SK-N-SH (cell line): ENCODE measurements at regions not wholly inside any gene's neighbourhood (a gene's known extent, or its start where the extent isn't known, plus 50 kb on each side); places are given as distances from the start of the nearest gene placed in this dataset.

ENCODE experiments used
- CTCF ChIA-PET: fragments of 300-600, 350-600 bp; formaldehyde crosslinking; extraction: SDS; loops from one replicate; lab custom pipeline; 2021; lab: Yijun Ruan, JAX
- POLR2A ChIA-PET: fragments of 350-600 bp; sonication (Branson Sonifier 250); formaldehyde crosslinking; extraction: SDS; loops from one replicate; lab custom pipeline; 2020; ENCODE audit warnings: antibody characterized with exemption, inconsistent platforms; lab: Yijun Ruan, JAX
- DNase-seq: peaks from one replicate; pipeline ENCODE4 v3.0.0; 2012
- H2AFZ ChIP-seq: fragments of 200-600 bp; sonication (generic); 2 replicates; pipeline ENCODE4 v1.8.1; 2016; ENCODE audit warnings: antibody characterized with exemption, mild to moderate bottlenecking, low read depth
- H3F3A ChIP-seq: fragments of 200-600 bp; sonication (generic); replicated peaks from 2 replicates; pipeline ENCODE3; 2016; ENCODE audit warnings: antibody characterized with exemption, mild to moderate bottlenecking; ENCODE audit not compliant: insufficient read depth
- H3K27ac ChIP-seq, 2 experiments: fragments of 200-500 bp in 1 of 2; fragments of 200-600 bp in 1 of 2; sonication (Bioruptor generic) in 1 of 2; sonication (generic), shearing (Covaris generic) in 1 of 2; 2 replicates each; pipeline versions ENCODE4 v1.5.1 to v1.6.1; 2014 to 2016; ENCODE audit warnings: low read depth in 2 of 2, inconsistent platforms in 1 of 2, low read length in 1 of 2, mild to moderate bottlenecking in 1 of 2, mixed read lengths in 1 of 2
- H3K27me3 ChIP-seq: fragments of 200-600 bp; sonication (generic), shearing (Covaris generic); 2 replicates; pipeline ENCODE4 v1.6.1; 2016; ENCODE audit warnings: mixed run types; ENCODE audit not compliant: insufficient read depth
- H3K36me3 ChIP-seq, 2 experiments: fragments of 200-500 bp in 1 of 2; fragments of 200-600 bp in 1 of 2; sonication (Bioruptor generic) in 1 of 2; sonication (generic) in 1 of 2; replicated peaks in 1 of 2; 2 replicates each; pipeline versions ENCODE3 to v1.5.1; 2014 to 2016; ENCODE audit warnings: low read length in 1 of 2, mild to moderate bottlenecking in 1 of 2; ENCODE audit not compliant: insufficient read depth in 2 of 2, control insufficient read depth in 1 of 2
- H3K4me1 ChIP-seq, 2 experiments: fragments of 200-500 bp in 1 of 2; fragments of 200-600 bp in 1 of 2; sonication (Bioruptor generic) in 1 of 2; sonication (generic), shearing (Covaris generic) in 1 of 2; 2 replicates each; pipeline versions ENCODE4 v1.5.1 to v1.6.1; 2014 to 2016; ENCODE audit warnings: low read depth in 1 of 2, low read length in 1 of 2, mixed run types in 1 of 2; ENCODE audit not compliant: insufficient read depth in 2 of 2, control insufficient read depth in 1 of 2
- H3K4me2 ChIP-seq: fragments of 200-600 bp; sonication (generic), shearing (Covaris generic); 2 replicates; pipeline ENCODE4 v1.6.1; 2017; ENCODE audit warnings: mixed run types
- H3K4me3 ChIP-seq, 2 experiments: fragments of 200-500 bp in 1 of 2; fragments of 200-600 bp in 1 of 2; sonication (Bioruptor generic) in 1 of 2; sonication (generic), shearing (Covaris generic) in 1 of 2; 2 replicates each; pipeline versions ENCODE4 v1.5.1 to v1.8.1; 2014 to 2016; ENCODE audit warnings: low read depth in 2 of 2, inconsistent platforms in 1 of 2, low read length in 1 of 2, mild to moderate bottlenecking in 1 of 2, mixed read lengths in 1 of 2, moderate library complexity in 1 of 2
- H3K79me2 ChIP-seq: fragments of 200-600 bp; sonication (generic); 2 replicates; pipeline ENCODE4 v1.8.1; 2017; ENCODE audit warnings: mild to moderate bottlenecking; ENCODE audit not compliant: insufficient read depth
- H3K9ac ChIP-seq: fragments of 200-600 bp; sonication (generic); 2 replicates; pipeline ENCODE4 v1.6.1; 2017; ENCODE audit warnings: mixed run types
- H3K9me2 ChIP-seq: fragments of 200-600 bp; sonication (generic); 2 replicates; pipeline ENCODE4 v1.6.1; 2017; ENCODE audit warnings: mixed run types
- H3K9me3 ChIP-seq: fragments of 200-600 bp; sonication (generic); 2 replicates; pipeline ENCODE4 v1.6.1; 2017; ENCODE audit warnings: mixed run types, mild to moderate bottlenecking, moderate library complexity
- H4K20me1 ChIP-seq: fragments of 200-600 bp; sonication (generic); 2 replicates; pipeline ENCODE4 v1.6.1; 2017; ENCODE audit warnings: mild to moderate bottlenecking, mixed run types; ENCODE audit not compliant: insufficient read depth
- EZH2phosphoT487 ChIP-seq: fragments of 200-600 bp; sonication (generic); IDR thresholded peaks from 2 replicates; pipeline ENCODE4 v1.6.1; 2017; ENCODE audit warnings: low read depth, mixed run types, mild to moderate bottlenecking, antibody characterized with exemption, moderate library complexity, borderline replicate concordance
- FOSL2 ChIP-seq: IDR thresholded peaks from 2 replicates; pipeline ENCODE4 v1.4.0; 2012; ENCODE audit warnings: low read depth, mild to moderate bottlenecking, moderate library complexity, borderline replicate concordance
- FOXJ3 ChIP-seq: sonication (generic); formaldehyde crosslinking; IDR thresholded peaks from 2 replicates; pipeline ENCODE4 v1.5.1; 2020; ENCODE audit warnings: mild to moderate bottlenecking, missing genetic modification reagents
- GABPA ChIP-seq: IDR thresholded peaks from 2 replicates; pipeline ENCODE4 v1.4.0; 2012; ENCODE audit warnings: low read depth, mild to moderate bottlenecking
- GATA2 ChIP-seq: sonication (generic); formaldehyde crosslinking; IDR thresholded peaks from 2 replicates; pipeline ENCODE4 v1.5.0; 2020; ENCODE audit warnings: mild to moderate bottlenecking, missing genetic modification reagents
- JUND ChIP-seq: IDR thresholded peaks from 2 replicates; pipeline ENCODE4 v1.4.0; 2012
- MAX ChIP-seq: IDR thresholded peaks from 2 replicates; pipeline ENCODE4 v1.4.0; 2012; ENCODE audit warnings: low read depth
- NFIC ChIP-seq: IDR thresholded peaks from 2 replicates; pipeline ENCODE4 v1.4.0; 2012; ENCODE audit warnings: borderline replicate concordance
- NRF1 ChIP-seq: IDR thresholded peaks from 2 replicates; pipeline ENCODE4 v1.6.1; 2012; ENCODE audit warnings: low read depth, mild to moderate bottlenecking, low read length
- POLR2AphosphoS5 ChIP-seq: IDR thresholded peaks from 2 replicates; pipeline ENCODE4 v1.6.1; 2012; ENCODE audit warnings: low read depth, low read length
- RAD21 ChIP-seq: IDR thresholded peaks from 2 replicates; pipeline ENCODE4 v1.6.1; 2012; ENCODE audit warnings: mild to moderate bottlenecking, low read length
- RFX5 ChIP-seq: IDR thresholded peaks from 2 replicates; pipeline ENCODE4 v1.6.1; 2012; ENCODE audit warnings: mild to moderate bottlenecking, improper control_type of control experiment, low read length
- TCF12 ChIP-seq: IDR thresholded peaks from 2 replicates; pipeline ENCODE4 v1.4.0; 2012
- TEAD4 ChIP-seq: IDR thresholded peaks from 2 replicates; pipeline ENCODE4 v1.4.0; 2012; ENCODE audit warnings: mild to moderate bottlenecking, borderline replicate concordance; ENCODE audit not compliant: insufficient read depth
- USF1 ChIP-seq: IDR thresholded peaks from 2 replicates; pipeline ENCODE4 v1.4.0; 2012; ENCODE audit warnings: low read depth, borderline replicate concordance
- USF2 ChIP-seq: fragments of 150-350 bp; IDR thresholded peaks from 2 replicates; pipeline ENCODE4 v1.6.1; 2017; ENCODE audit warnings: antibody characterized with exemption, low read length, low read depth, borderline replicate concordance
- YY1 ChIP-seq: IDR thresholded peaks from 2 replicates; pipeline ENCODE4 v1.4.0; 2012; ENCODE audit warnings: low read depth, mild to moderate bottlenecking
- WGBS: methylation state at CpG from one replicate; pipeline ENCODE4 v1.1.6; 2017; ENCODE audit warnings: low lambda C conversion rate; 5-methylcytosine and 5-hydroxymethylcytosine counted together
- TF ChIP-seq, protein P1 (sequence below): IDR thresholded peaks from 2 replicates; pipeline ENCODE4 v1.4.0; 2012; ENCODE audit warnings: low read depth, borderline replicate concordance
- TF ChIP-seq, protein P2 (sequence below): fragments of 200-600 bp; sonication (generic); IDR thresholded peaks from 2 replicates; pipeline ENCODE4 v1.6.1; 2017; ENCODE audit warnings: antibody characterized with exemption, mild to moderate bottlenecking, moderate library complexity

DNA sequence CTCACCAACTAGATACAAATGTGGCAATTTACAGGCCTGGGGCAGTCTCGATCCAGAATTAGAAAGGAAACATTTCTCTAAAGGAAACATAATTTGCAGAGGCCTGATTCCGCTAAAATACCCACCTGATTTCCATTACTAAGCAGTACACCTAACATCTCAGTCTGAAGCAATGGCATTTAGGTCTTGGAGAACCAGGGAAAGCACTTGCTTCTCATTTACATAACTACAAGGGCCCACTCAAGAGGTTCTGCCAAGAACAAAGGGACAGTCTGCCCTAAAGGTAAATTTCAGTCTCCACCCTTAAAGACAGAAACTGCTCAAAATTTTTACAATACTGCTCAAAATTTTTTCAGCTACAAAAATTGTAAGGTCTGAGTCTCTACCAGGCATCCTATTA lies 123.7 kb upstream of the GJB5 start:
- Histone ChIP-seq H3K79me2 (no peaks in the 10 kb centered on the region), H3K4me3 (no peak overlapping the region), H3F3A (no peaks in the 10 kb centered on the region), H3K9me2 (no peaks in the 10 kb centered on the region), H3K27me3 (no peaks in the 10 kb centered on the region), H3K4me1 (peaks cover 0 to 3% of the 10 kb centered on the region in 2 experiments; a peak in 1 of 4 replicates), H3K4me2 (no peak overlapping the region), H3K9ac (no peak overlapping the region), H3K36me3 (no peaks in the 10 kb centered on the region), H3K27ac (no peak overlapping the region), H3K9me3 (no peaks in the 10 kb centered on the region), H4K20me1 (no peaks in the 10 kb centered on the region), H2AFZ (no peak overlapping the region)
- 16% methylated on average over 2 of the region's 2 CpGs for WGBS
- ChIA-PET POLR2A (no interaction called here), CTCF (interaction anchor here (1.1 kb wide), 1 partner anchor 51 kb away, joined by 3 read pairs; no protein-coding TSS in a partner anchor)
- DNase-seq, result no peak
- TF ChIP-seq TCF12 (no peak), USF2 (no peak), FOSL2 (no peak), FOXJ3 (CRISPR knock-in tag) (no peak), GABPA (no peak), GATA2 (CRISPR knock-in tag) (no peak), RFX5 (no peak), JUND (no peak), TEAD4 (no peak), RAD21 (no peak), USF1 (no peak), MAX (no peak), YY1 (no peak), NRF1 (no peak), POLR2AphosphoS5 (no peak), EZH2phosphoT487 (no peak), NFIC (no peak)
- TF ChIP-seq, protein P1, sequence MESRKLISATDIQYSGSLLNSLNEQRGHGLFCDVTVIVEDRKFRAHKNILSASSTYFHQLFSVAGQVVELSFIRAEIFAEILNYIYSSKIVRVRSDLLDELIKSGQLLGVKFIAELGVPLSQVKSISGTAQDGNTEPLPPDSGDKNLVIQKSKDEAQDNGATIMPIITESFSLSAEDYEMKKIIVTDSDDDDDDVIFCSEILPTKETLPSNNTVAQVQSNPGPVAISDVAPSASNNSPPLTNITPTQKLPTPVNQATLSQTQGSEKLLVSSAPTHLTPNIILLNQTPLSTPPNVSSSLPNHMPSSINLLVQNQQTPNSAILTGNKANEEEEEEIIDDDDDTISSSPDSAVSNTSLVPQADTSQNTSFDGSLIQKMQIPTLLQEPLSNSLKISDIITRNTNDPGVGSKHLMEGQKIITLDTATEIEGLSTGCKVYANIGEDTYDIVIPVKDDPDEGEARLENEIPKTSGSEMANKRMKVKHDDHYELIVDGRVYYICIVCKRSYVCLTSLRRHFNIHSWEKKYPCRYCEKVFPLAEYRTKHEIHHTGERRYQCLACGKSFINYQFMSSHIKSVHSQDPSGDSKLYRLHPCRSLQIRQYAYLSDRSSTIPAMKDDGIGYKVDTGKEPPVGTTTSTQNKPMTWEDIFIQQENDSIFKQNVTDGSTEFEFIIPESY, result no peak
- TF ChIP-seq, protein P2, sequence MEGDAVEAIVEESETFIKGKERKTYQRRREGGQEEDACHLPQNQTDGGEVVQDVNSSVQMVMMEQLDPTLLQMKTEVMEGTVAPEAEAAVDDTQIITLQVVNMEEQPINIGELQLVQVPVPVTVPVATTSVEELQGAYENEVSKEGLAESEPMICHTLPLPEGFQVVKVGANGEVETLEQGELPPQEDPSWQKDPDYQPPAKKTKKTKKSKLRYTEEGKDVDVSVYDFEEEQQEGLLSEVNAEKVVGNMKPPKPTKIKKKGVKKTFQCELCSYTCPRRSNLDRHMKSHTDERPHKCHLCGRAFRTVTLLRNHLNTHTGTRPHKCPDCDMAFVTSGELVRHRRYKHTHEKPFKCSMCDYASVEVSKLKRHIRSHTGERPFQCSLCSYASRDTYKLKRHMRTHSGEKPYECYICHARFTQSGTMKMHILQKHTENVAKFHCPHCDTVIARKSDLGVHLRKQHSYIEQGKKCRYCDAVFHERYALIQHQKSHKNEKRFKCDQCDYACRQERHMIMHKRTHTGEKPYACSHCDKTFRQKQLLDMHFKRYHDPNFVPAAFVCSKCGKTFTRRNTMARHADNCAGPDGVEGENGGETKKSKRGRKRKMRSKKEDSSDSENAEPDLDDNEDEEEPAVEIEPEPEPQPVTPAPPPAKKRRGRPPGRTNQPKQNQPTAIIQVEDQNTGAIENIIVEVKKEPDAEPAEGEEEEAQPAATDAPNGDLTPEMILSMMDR, result no peak
